NCI-H345 (cell line): ENCODE measurements at regions not wholly inside any gene's neighbourhood (a gene's known extent, or its start where the extent isn't known, plus 50 kb on each side); places are given as distances from the start of the nearest gene placed in this dataset.
"Not testable (repeated sequence)": the region's sequence is repeated elsewhere in the genome, so short reads cannot be mapped to it uniquely, and the experiment has no call there.

Experiments
- DNase-seq: peaks from one replicate; lab custom pipeline; 2025; lab: John Stamatoyannopoulos, UW

GRCh38 chrX:44096666-44097065 is 123.5 kb upstream of the NDP start:
- DNase-seq: no peak

GRCh38 chrX:44094821-44095530 is 121.8 kb upstream of the NDP start:
- DNase-seq: no peak

DNA sequence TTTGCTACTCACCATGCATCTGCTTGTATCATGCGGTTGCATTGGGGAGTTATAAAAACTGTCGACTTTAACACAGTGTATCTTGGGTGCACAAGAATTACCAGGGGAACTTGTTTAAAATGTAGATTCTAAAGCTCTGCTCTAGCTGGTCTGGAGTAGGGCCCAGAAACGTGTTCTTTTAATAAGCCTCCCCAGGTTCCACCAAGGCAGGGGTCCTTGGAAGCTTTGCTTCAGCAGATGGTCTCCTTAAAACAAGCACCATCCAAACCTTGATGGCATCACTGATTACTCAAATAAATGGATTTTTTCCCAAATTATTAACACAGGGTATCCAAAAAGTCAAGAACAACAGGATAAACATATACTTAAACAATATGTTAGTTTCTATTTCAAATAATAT is 120.2 kb upstream of the NDP start:
- no peak for DNase-seq

DNA sequence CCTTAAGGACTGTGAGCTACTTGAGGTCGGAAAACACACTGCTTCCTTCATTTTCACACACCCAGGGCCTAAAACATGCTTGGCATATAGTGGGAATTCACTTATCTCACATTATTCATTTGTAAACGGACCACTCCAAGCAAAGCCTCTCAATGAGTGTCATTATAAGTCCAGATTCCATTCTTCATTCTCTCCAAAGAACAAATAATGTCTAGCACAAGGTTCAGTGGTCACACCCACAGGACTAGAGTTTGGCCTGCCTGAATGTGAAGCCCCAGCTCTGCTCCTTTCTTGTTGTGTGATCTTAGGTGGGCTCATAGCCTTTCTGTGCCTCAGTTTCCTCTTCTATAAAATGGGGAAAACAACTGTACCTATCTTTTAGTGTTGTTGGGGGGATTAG is 119.6 kb upstream of the NDP start:
- DNase-seq: no peak

DNA sequence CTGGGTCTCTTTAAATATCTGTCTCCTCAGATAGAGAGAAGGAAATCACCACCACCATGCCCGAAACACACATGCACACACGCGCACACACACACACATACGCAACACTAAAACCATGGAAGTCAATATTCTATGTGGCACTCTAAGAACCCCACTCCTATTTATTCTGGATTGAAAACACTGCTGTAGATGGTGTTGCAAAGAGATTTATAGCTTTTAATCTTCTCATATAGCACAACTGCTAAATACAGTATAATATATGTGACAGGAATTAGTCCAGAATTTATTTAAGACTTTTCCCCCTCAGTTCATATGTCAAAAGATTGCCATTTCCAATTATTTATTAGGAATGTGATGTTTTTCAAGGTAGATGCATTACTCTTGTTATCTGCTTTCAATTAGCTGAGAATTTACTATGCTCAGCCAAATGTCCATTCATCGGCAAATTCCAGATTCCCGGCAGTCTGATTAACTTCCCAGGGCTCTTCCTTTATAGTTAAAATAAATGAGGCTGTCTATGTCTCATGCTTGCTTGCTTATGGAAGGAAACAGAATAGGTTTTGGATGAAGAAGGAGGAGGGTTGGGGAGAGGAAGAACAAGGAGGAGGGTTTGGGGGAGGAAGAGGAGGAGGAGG is 115.4 kb upstream of the NDP start:
- DNase-seq: no peak

GRCh38 chrX:44085209-44085608 is 112.0 kb upstream of the NDP start:
- no peak for DNase-seq

GRCh38 chrX:44082829-44083228 is 109.6 kb upstream of the NDP start:
- DNase-seq: no peak

DNA sequence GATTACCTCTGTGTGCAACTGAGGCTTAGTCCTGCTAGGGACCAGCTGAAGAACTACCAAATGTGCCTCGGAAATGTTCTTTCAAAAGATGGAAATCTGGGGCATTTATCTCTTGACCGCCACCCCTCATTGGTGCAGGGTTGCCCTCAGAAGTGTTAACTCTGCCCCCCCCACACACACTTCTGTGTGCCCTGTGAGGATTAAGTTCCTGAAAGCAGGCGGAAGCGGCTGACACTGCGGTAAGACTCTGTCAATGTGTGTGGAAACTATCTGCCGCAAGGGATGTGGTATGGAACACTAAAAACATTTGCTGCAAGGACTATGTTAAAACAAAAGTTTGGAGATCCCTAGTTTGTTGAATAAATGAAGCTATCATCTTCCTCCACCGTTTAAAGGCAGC is 106.9 kb upstream of the NDP start:
- no peak for DNase-seq

- no peak for DNase-seq
These were observed 99.4 kb upstream of the NDP start for GRCh38 chrX:44072631-44073030.

- no peak for DNase-seq
These were observed 98.8 kb upstream of the NDP start for GRCh38 chrX:44071847-44072551.

- DNase-seq: no peak
These were observed 98.0 kb upstream of the NDP start for GRCh38 chrX:44071070-44071645.

DNA sequence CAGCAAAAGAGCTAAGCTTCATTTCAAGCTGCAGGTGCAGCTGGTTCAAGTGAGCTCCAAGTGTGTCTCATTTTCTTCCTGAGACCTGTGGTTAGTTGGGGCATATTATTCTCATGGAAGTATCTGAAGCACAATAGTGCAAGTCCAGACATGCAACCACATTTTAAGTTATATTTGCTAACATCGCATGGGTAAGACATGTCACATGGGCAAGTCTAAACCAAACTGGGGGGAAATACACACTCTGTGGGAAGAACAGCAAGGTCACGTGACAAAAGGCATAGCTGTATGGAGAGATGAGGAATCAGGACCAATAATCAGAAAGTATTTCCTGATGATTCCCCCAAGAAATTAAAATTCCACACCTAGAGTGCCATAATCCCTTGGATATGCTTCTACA is 94.9 kb upstream of the NDP start:
- DNase-seq: no peak

- DNase-seq: no peak
These were observed 90.4 kb upstream of the NDP start for GRCh38 chrX:44063606-44064005.

DNA sequence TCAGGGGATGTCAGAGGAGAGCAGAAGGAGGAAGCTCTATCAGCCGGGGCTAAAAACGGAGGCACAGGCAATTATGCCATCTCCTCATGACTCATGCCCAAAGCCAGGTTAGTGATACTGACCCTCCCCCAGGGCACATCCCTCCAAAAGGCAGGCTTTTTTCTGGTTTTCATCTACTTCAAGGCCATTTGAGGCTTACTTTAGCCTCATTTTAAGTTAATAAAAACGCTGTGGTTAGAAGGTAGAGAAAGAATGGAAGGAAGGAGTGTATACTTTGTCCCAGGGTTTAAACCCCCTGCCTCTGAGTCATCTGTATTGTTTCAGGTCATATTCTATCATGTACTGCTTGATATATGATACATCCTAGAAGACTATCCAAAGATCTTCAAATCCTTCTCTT is 89.7 kb upstream of the NDP start:
- DNase-seq: no peak

DNA sequence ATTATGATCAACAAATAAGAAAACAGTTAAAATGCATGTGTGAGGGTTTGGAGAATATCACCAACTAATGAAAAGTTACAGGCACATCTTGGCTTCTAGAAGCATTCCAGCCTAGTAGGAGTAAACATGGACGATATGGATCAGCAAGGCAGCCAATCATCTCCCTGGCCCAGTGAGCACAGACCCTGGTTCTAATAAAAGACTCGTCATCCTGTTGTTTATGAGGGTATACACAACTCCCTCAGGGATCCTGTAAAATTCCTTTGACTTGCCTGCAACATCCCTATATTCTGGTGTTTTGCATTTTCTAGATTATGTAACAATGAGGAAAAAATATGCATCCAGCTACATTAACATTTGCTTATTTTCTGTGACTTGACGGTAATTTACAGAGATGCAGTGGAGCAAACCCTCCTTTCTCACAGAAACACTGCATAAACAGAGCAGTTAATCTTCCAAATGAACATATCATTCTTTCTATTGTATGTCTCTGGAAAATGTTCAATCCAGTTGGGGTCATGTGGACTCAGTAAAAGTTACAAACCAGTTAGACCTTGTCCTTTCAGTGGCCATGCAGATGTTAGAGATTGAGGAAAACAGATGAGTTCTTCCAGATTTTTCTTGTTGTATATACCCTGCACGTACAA is 88.9 kb upstream of the NDP start:
- DNase-seq: no peak

GRCh38 chrX:44060221-44060620 is 87.0 kb upstream of the NDP start:
- DNase-seq: peak; percentile 17

GRCh38 chrX:44058339-44058738 is 85.1 kb upstream of the NDP start:
- no peak for DNase-seq

- DNase-seq: no peak
These were observed 82.4 kb upstream of the NDP start for GRCh38 chrX:44055638-44056037.

- no peak for DNase-seq
These were observed 81.8 kb upstream of the NDP start for GRCh38 chrX:44054863-44055601.

DNA sequence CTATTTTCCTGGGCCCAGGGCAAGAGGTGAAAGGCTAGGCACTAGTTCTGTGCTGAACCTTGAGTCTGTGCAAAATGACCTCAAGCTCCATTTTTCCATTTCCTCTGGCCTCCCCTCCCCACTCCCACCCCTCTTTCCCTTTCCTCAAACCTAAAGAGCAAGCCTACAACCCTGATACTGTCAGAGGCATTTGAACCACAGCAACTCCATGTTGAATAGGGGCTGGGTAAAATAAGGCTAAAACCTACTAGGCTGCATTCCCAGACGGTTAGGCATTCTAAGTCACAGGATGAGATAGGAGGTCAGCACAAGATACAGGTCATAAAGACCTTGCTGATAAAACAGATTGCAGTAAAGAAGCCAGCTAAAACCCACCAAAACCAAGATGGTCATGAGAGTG is 71.9 kb upstream of the NDP start:
- not testable (repeated sequence) for DNase-seq

- DNase-seq: no peak
These were observed 70.3 kb upstream of the NDP start for GRCh38 chrX:44043496-44043895.

GRCh38 chrX:44042751-44043150 is 69.6 kb upstream of the NDP start:
- DNase-seq: no peak
